GM18502 (cell line): ENCODE measurements at regions not wholly inside any gene's neighbourhood (a gene's known extent, or its start where the extent isn't known, plus 50 kb on each side); places are given as distances from the start of the nearest gene placed in this dataset.
"Not testable (repeated sequence)": the region's sequence is repeated elsewhere in the genome, so short reads cannot be mapped to it uniquely, and the experiment has no call there.

Experiments used
- ATAC-seq: cut with Tn5 transposase; IDR thresholded peaks from one replicate; pipeline ENCODE4 v1.9.1; 2021; ENCODE audit warnings: mild to moderate bottlenecking; ENCODE audit not compliant: unreplicated experiment, poor library complexity

- ATAC-seq: no peak
Observed at GRCh38 chr10:4169448-4169847, 384.4 kb upstream of the KLF6 start.

GRCh38 chr10:4167216-4167615 is 382.2 kb upstream of the KLF6 start:
- no peak for ATAC-seq

- no peak for ATAC-seq
Observed at GRCh38 chr10:4162571-4163286, 377.7 kb upstream of the KLF6 start.

GRCh38 chr10:4159173-4159572 is 374.2 kb upstream of the KLF6 start:
- no peak for ATAC-seq

- no peak for ATAC-seq
Observed at GRCh38 chr10:4154191-4154715, 369.2 kb upstream of the KLF6 start.

- no peak for ATAC-seq
Observed at GRCh38 chr10:4151466-4151865, 366.5 kb upstream of the KLF6 start.

- ATAC-seq: no peak
Observed at GRCh38 chr10:4150676-4151075, 365.7 kb upstream of the KLF6 start.

GRCh38 chr10:4149460-4149859 is 364.5 kb upstream of the KLF6 start:
- ATAC-seq: not testable (repeated sequence)

- ATAC-seq: no peak
Observed at GRCh38 chr10:4147245-4147644, 362.2 kb upstream of the KLF6 start.

GRCh38 chr10:4144817-4145216 is 359.8 kb upstream of the KLF6 start:
- no peak for ATAC-seq

GRCh38 chr10:4141471-4141870 is 356.5 kb upstream of the KLF6 start:
- ATAC-seq: no peak

GRCh38 chr10:4138146-4138721 is 353.2 kb upstream of the KLF6 start:
- no peak for ATAC-seq

GRCh38 chr10:4137299-4137698 is 352.3 kb upstream of the KLF6 start:
- no peak for ATAC-seq

- ATAC-seq: peak; percentile 81
Observed at GRCh38 chr10:4136121-4136520, 351.1 kb upstream of the KLF6 start.

GRCh38 chr10:4132216-4132556 is 347.2 kb upstream of the KLF6 start:
- ATAC-seq: no peak

GRCh38 chr10:4131407-4132215 is 346.6 kb upstream of the KLF6 start:
- ATAC-seq: peak; percentile 60

GRCh38 chr10:4130685-4131084 is 345.7 kb upstream of the KLF6 start:
- ATAC-seq: no peak

GRCh38 chr10:4129866-4130477 is 345.0 kb upstream of the KLF6 start:
- no peak for ATAC-seq

- peak; percentile 63 for ATAC-seq
Observed at GRCh38 chr10:4127518-4128315, 342.7 kb upstream of the KLF6 start.

- ATAC-seq: no peak
Observed at GRCh38 chr10:4125776-4126175, 340.8 kb upstream of the KLF6 start.
